ENCODE measurements at regions not wholly inside any gene's neighbourhood (a gene's known extent, or its start where the extent isn't known, plus 50 kb on each side); places are given as distances from the start of the nearest gene placed in this dataset.
A peak's percentile ranks its signal among the peaks of the same experiment; 100 is the strongest.

GRCh38 chr2:145547620-145548019 lies 1027.7 kb upstream of the ZEB2 start:
- no peaks in the 10 kb centered on the region for H3K9me3 ChIP-seq (ENCODE audit: severe bottlenecking)
- no peaks in the 10 kb centered on the region for H3K36me3 ChIP-seq (ENCODE audit: low read depth)
- no peak for ATAC-seq (ENCODE audit: low read depth)
- no peaks in the 10 kb centered on the region for H3K4me1 ChIP-seq (ENCODE audit: insufficient read depth, poor library complexity, severe bottlenecking)
- no peak for DNase-seq (ENCODE audit: low spot score)
- H3K4me3 ChIP-seq (ENCODE audit: severe bottlenecking): no peak overlapping the region
- H3K27me3 ChIP-seq (ENCODE audit: insufficient read depth, poor library complexity, severe bottlenecking): no peaks in the 10 kb centered on the region
- no peak for TF ChIP-seq CTCF (IDR thresholded peaks at IDR 0.05; ENCODE audit: poor library complexity, severe bottlenecking)
- H3K27ac ChIP-seq (ENCODE audit: poor library complexity, severe bottlenecking): no peak overlapping the region

- no peaks in the 10 kb centered on the region for H3K4me1 ChIP-seq (ENCODE audit: insufficient read depth, poor library complexity, severe bottlenecking)
- ATAC-seq (ENCODE audit: low read depth) (no peak), DNase-seq (ENCODE audit: low spot score) (no peak)
- H3K27ac ChIP-seq (ENCODE audit: poor library complexity, severe bottlenecking): no peak overlapping the region
- no peaks in the 10 kb centered on the region for H3K36me3 ChIP-seq (ENCODE audit: low read depth)
- peak; percentile 14 for TF ChIP-seq CTCF (IDR thresholded peaks at IDR 0.05; ENCODE audit: poor library complexity, severe bottlenecking)
- no peaks in the 10 kb centered on the region for H3K27me3 ChIP-seq (ENCODE audit: insufficient read depth, poor library complexity, severe bottlenecking)
- H3K4me3 ChIP-seq (ENCODE audit: severe bottlenecking): no peak overlapping the region
- H3K9me3 ChIP-seq (ENCODE audit: severe bottlenecking): no peaks in the 10 kb centered on the region
These were observed 1026.2 kb upstream of the ZEB2 start for GRCh38 chr2:145546091-145546490.

GRCh38 chr2:145543856-145544255 lies 1023.9 kb upstream of the ZEB2 start:
- Histone ChIP-seq H3K4me1 (ENCODE audit: insufficient read depth, poor library complexity, severe bottlenecking) (no peaks in the 10 kb centered on the region), H3K27me3 (ENCODE audit: insufficient read depth, poor library complexity, severe bottlenecking) (no peaks in the 10 kb centered on the region), H3K9me3 (ENCODE audit: severe bottlenecking) (no peaks in the 10 kb centered on the region), H3K36me3 (ENCODE audit: low read depth) (no peaks in the 10 kb centered on the region), H3K4me3 (ENCODE audit: severe bottlenecking) (no peak overlapping the region), H3K27ac (ENCODE audit: poor library complexity, severe bottlenecking) (no peak overlapping the region)
- TF ChIP-seq CTCF (IDR thresholded peaks at IDR 0.05; ENCODE audit: poor library complexity, severe bottlenecking): no peak
- DNase-seq (ENCODE audit: low spot score) (no peak), ATAC-seq (ENCODE audit: low read depth) (no peak)

GRCh38 chr2:145543155-145543554 lies 1023.2 kb upstream of the ZEB2 start:
- H3K36me3 ChIP-seq (ENCODE audit: low read depth): no peaks in the 10 kb centered on the region
- no peaks in the 10 kb centered on the region for H3K4me1 ChIP-seq (ENCODE audit: insufficient read depth, poor library complexity, severe bottlenecking)
- no peak for ATAC-seq (ENCODE audit: low read depth)
- no peaks in the 10 kb centered on the region for H3K27me3 ChIP-seq (ENCODE audit: insufficient read depth, poor library complexity, severe bottlenecking)
- no peak for DNase-seq (ENCODE audit: low spot score)
- no peaks in the 10 kb centered on the region for H3K9me3 ChIP-seq (ENCODE audit: severe bottlenecking)
- no peak for TF ChIP-seq CTCF (IDR thresholded peaks at IDR 0.05; ENCODE audit: poor library complexity, severe bottlenecking)
- no peak overlapping the region for H3K27ac ChIP-seq (ENCODE audit: poor library complexity, severe bottlenecking)
- H3K4me3 ChIP-seq (ENCODE audit: severe bottlenecking): no peak overlapping the region

- Histone ChIP-seq H3K36me3 (ENCODE audit: low read depth) (no peaks in the 10 kb centered on the region), H3K27me3 (ENCODE audit: insufficient read depth, poor library complexity, severe bottlenecking) (no peaks in the 10 kb centered on the region), H3K27ac (ENCODE audit: poor library complexity, severe bottlenecking) (no peak overlapping the region), H3K4me1 (ENCODE audit: insufficient read depth, poor library complexity, severe bottlenecking) (no peaks in the 10 kb centered on the region), H3K4me3 (ENCODE audit: severe bottlenecking) (no peak overlapping the region), H3K9me3 (ENCODE audit: severe bottlenecking) (no peaks in the 10 kb centered on the region)
- TF ChIP-seq CTCF (IDR thresholded peaks at IDR 0.05; ENCODE audit: poor library complexity, severe bottlenecking): no peak
- DNase-seq (ENCODE audit: low spot score): no peak
- ATAC-seq (ENCODE audit: low read depth): no peak
These were observed 1021.1 kb upstream of the ZEB2 start for GRCh38 chr2:145541028-145541427.

Data from RWPE2 (cell line).